ENCODE measurements at regions not wholly inside any gene's neighbourhood (a gene's known extent, or its start where the extent isn't known, plus 50 kb on each side); places are given as distances from the start of the nearest gene placed in this dataset.

DNA sequence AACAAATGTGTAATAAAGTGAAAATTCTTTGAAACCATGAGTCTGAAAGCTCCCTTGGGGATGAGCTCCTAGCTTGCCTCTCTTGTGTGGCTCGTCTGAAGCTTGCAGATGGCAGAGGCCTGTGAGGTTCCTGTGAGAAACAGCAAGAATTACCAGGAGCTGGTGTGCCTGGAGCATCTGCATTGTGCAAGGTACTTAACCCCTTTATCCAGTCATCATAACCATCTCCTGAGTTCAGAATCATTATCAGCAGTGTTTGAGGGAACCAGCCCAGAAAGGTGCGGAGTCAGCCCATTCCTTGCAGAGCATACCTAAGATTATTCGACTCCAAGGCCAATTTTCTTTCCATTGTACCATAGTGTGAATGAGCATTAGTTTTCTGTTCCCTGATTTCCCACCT, 51.7 kb upstream of the TRA2B start:
- TF ChIP-seq ZNF704 (tag by site-specific recombination; IDR thresholded peaks at IDR 0.05) (no peak), GLI4 (tag by site-specific recombination; IDR thresholded peaks at IDR 0.05) (no peak), ZSCAN23 (tag by site-specific recombination; IDR thresholded peaks at IDR 0.05) (no peak), ZBTB44 (tag by site-specific recombination; IDR thresholded peaks at IDR 0.05) (no peak), ZNF23 (tag by site-specific recombination; IDR thresholded peaks at IDR 0.05; ENCODE audit: borderline replicate concordance) (no peak), SP2 (tag by site-specific recombination; IDR thresholded peaks at IDR 0.05) (no peak), ZNF366 (tag by site-specific recombination; conservative IDR thresholded peaks at IDR 0.05) (no peak), ZFP69B (tag by site-specific recombination; IDR thresholded peaks at IDR 0.05) (no peak), ZNF433 (tag by site-specific recombination; IDR thresholded peaks at IDR 0.05; ENCODE audit: low read depth) (no peak), ZNF610 (tag by site-specific recombination; IDR thresholded peaks at IDR 0.05; ENCODE audit: borderline replicate concordance) (no peak), ZNF701 (tag by site-specific recombination; IDR thresholded peaks at IDR 0.05) (no peak), ZNF155 (tag by site-specific recombination; IDR thresholded peaks at IDR 0.05) (no peak), ZBTB8A (tag by site-specific recombination; IDR thresholded peaks at IDR 0.05) (no peak), ZNF148 (tag by site-specific recombination; IDR thresholded peaks at IDR 0.05; ENCODE audit: borderline replicate concordance) (no peak)
- TF ChIP-seq, protein P1, sequence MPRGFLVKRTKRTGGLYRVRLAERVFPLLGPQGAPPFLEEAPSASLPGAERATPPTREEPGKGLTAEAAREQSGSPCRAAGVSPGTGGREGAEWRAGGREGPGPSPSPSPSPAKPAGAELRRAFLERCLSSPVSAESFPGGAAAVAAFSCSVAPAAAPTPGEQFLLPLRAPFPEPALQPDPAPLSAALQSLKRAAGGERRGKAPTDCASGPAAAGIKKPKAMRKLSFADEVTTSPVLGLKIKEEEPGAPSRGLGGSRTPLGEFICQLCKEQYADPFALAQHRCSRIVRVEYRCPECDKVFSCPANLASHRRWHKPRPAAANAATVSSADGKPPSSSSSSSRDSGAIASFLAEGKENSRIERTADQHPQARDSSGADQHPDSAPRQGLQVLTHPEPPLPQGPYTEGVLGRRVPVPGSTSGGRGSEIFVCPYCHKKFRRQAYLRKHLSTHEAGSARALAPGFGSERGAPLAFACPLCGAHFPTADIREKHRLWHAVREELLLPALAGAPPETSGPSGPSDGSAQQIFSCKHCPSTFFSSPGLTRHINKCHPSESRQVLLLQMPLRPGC (tag by site-specific recombination; IDR thresholded peaks at IDR 0.05): no peak
- POLR2A ChIA-PET: no interaction called here
- Histone ChIP-seq H3K4me3 (ENCODE audit: low read depth, low read length) (no peak overlapping the region), H3K9me3 (ENCODE audit: control insufficient read depth, insufficient read depth, low read depth, low read length) (no peaks in the 10 kb centered on the region), H3K4me1 (ENCODE audit: control insufficient read depth, insufficient read depth, low read length) (no peaks in the 10 kb centered on the region), H3K36me3 (ENCODE audit: control insufficient read depth in 2 of 2, insufficient read depth in 1 of 2, low read length in 2 of 2) (no peaks in the 10 kb centered on the region), H3K27ac (ENCODE audit: extremely low read depth, low read depth, low read length) (no peak overlapping the region)
- CTCF ChIA-PET: interaction anchor here (0.6 to 2.3 kb wide), 4 partner anchors 20 to 288 kb away, joined by 3 to 7 read pairs (median 4); no protein-coding TSS in a partner anchor

DNA sequence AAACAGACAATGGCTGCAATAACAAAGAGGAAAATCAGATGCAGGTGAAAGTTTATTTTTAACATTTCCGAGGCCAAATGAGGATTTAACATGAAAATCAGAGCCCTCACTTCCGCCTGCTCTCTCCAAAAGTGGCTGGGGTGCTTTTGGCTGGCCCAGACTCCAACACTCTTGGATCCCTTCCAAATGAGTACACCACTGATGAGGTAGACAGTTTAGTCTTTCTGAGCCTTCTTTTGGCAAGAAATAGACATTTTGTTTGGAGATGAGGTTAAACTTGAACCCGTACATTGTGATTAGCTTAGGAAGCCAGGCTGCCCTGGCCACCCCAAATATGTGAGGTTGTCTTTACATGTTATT, 51.0 kb upstream of the TRA2B start:
- POLR2A ChIA-PET: no interaction called here
- no peaks in the 10 kb centered on the region for H3K4me1 ChIP-seq (ENCODE audit: control insufficient read depth, insufficient read depth, low read length)
- TF ChIP-seq ZNF223 (tag by site-specific recombination; IDR thresholded peaks at IDR 0.05) (no peak), ZNF175 (tag by site-specific recombination; IDR thresholded peaks at IDR 0.05) (no peak), ZNF133 (tag by site-specific recombination; IDR thresholded peaks at IDR 0.05) (no peak), ZNF544 (tag by site-specific recombination; IDR thresholded peaks at IDR 0.05) (no peak), ZNF248 (tag by site-specific recombination; IDR thresholded peaks at IDR 0.05) (no peak), ZNF843 (tag by site-specific recombination; IDR thresholded peaks at IDR 0.05) (no peak), MEIS1 (CRISPR knock-in tag; IDR thresholded peaks at IDR 0.05; ENCODE audit: borderline replicate concordance) (no peak), ZNF121 (tag by site-specific recombination; IDR thresholded peaks at IDR 0.05) (no peak), MZF1 (tag by site-specific recombination; IDR thresholded peaks at IDR 0.05; ENCODE audit: borderline replicate concordance) (no peak), ZNF660 (tag by site-specific recombination; IDR thresholded peaks at IDR 0.05) (no peak), ELK4 (IDR thresholded peaks at IDR 0.05; ENCODE audit: borderline replicate concordance, low read depth, low read length) (no peak), ZNF354C (tag by site-specific recombination; IDR thresholded peaks at IDR 0.05; ENCODE audit: borderline replicate concordance, low read depth) (no peak)
- CTCF ChIA-PET: interaction anchor here (0.7 to 2.3 kb wide), 4 partner anchors 20 to 620 kb away, joined by 3 to 7 read pairs (median 4); no protein-coding TSS in a partner anchor
- H3K36me3 ChIP-seq (ENCODE audit: control insufficient read depth in 2 of 2, insufficient read depth in 1 of 2, low read length in 2 of 2): no peaks in the 10 kb centered on the region
- H3K9me3 ChIP-seq (ENCODE audit: control insufficient read depth, insufficient read depth, low read depth, low read length): no peaks in the 10 kb centered on the region
- H3K27ac ChIP-seq (ENCODE audit: extremely low read depth, low read depth, low read length): no peak overlapping the region
- H3K4me3 ChIP-seq (ENCODE audit: low read depth, low read length): no peak overlapping the region
